ENCODE measurements at regions not wholly inside any gene's neighbourhood (a gene's known extent, or its start where the extent isn't known, plus 50 kb on each side); places are given as distances from the start of the nearest gene placed in this dataset.
"Not testable (repeated sequence)": the region's sequence is repeated elsewhere in the genome, so short reads cannot be mapped to it uniquely, and the experiment has no call there.

GRCh38 chr1:234918181-234918841 is 210.3 kb downstream of the TOMM20 start:
- H3K4me1 Mint-ChIP-seq (ENCODE audit: low read depth), result peaks cover 14% of the 10 kb centered on the region
- no peak overlapping the region for H3K27ac Mint-ChIP-seq
- no peaks in the 10 kb centered on the region for H3K27me3 Mint-ChIP-seq (ENCODE audit: low read depth)
- no peak overlapping the region for H3K4me3 Mint-ChIP-seq
- peaks cover 8% of the 10 kb centered on the region for H3K9me3 Mint-ChIP-seq
- peaks cover under 1% of the 10 kb centered on the region for H3K36me3 Mint-ChIP-seq (ENCODE audit: low read depth)

GRCh38 chr1:234917495-234918180 is 211.0 kb downstream of the TOMM20 start:
- H3K4me1 Mint-ChIP-seq (ENCODE audit: low read depth), result peaks cover 13% of the 10 kb centered on the region
- H3K27me3 Mint-ChIP-seq (ENCODE audit: low read depth), result no peaks in the 10 kb centered on the region
- peaks cover 5% of the 10 kb centered on the region for H3K9me3 Mint-ChIP-seq
- H3K36me3 Mint-ChIP-seq (ENCODE audit: low read depth), result no peaks in the 10 kb centered on the region
- H3K27ac Mint-ChIP-seq, result no peak overlapping the region
- H3K4me3 Mint-ChIP-seq, result no peak overlapping the region

- H3K4me1 Mint-ChIP-seq (ENCODE audit: low read depth), result peaks cover 21% of the 10 kb centered on the region
- H3K4me3 Mint-ChIP-seq, result no peak overlapping the region
- no peaks in the 10 kb centered on the region for H3K36me3 Mint-ChIP-seq (ENCODE audit: low read depth)
- peaks cover 5% of the 10 kb centered on the region for H3K9me3 Mint-ChIP-seq
- no peaks in the 10 kb centered on the region for H3K27me3 Mint-ChIP-seq (ENCODE audit: low read depth)
- no peak overlapping the region for H3K27ac Mint-ChIP-seq
Observed at GRCh38 chr1:234916840-234917239, 211.8 kb downstream of the TOMM20 start.

- no peak overlapping the region for H3K27ac Mint-ChIP-seq
- no peaks in the 10 kb centered on the region for H3K27me3 Mint-ChIP-seq (ENCODE audit: low read depth)
- H3K9me3 Mint-ChIP-seq, result no peaks in the 10 kb centered on the region
- H3K4me1 Mint-ChIP-seq (ENCODE audit: low read depth), result peaks cover 28% of the 10 kb centered on the region
- H3K36me3 Mint-ChIP-seq (ENCODE audit: low read depth), result no peaks in the 10 kb centered on the region
- no peak overlapping the region for H3K4me3 Mint-ChIP-seq
Observed at GRCh38 chr1:234915924-234916675, 212.5 kb downstream of the TOMM20 start.

GRCh38 chr1:234914606-234915290 is 213.9 kb downstream of the TOMM20 start:
- H3K36me3 Mint-ChIP-seq (ENCODE audit: low read depth), result no peaks in the 10 kb centered on the region
- H3K27ac Mint-ChIP-seq, result no peak overlapping the region
- no peak overlapping the region for H3K4me3 Mint-ChIP-seq
- no peaks in the 10 kb centered on the region for H3K9me3 Mint-ChIP-seq
- peaks cover 31% of the 10 kb centered on the region for H3K4me1 Mint-ChIP-seq (ENCODE audit: low read depth)
- H3K27me3 Mint-ChIP-seq (ENCODE audit: low read depth), result no peaks in the 10 kb centered on the region

GRCh38 chr1:234913771-234914170 is 214.9 kb downstream of the TOMM20 start:
- no peaks in the 10 kb centered on the region for H3K27me3 Mint-ChIP-seq (ENCODE audit: low read depth)
- no peak overlapping the region for H3K27ac Mint-ChIP-seq
- no peak overlapping the region for H3K4me3 Mint-ChIP-seq
- H3K4me1 Mint-ChIP-seq (ENCODE audit: low read depth), result peaks cover 31% of the 10 kb centered on the region
- H3K9me3 Mint-ChIP-seq, result no peaks in the 10 kb centered on the region
- no peaks in the 10 kb centered on the region for H3K36me3 Mint-ChIP-seq (ENCODE audit: low read depth)

- Mint-ChIP-seq H3K4me3 (no peak overlapping the region), H3K36me3 (ENCODE audit: low read depth) (no peaks in the 10 kb centered on the region), H3K27me3 (ENCODE audit: low read depth) (no peaks in the 10 kb centered on the region), H3K27ac (no peak overlapping the region), H3K9me3 (no peaks in the 10 kb centered on the region), H3K4me1 (ENCODE audit: low read depth) (peaks cover 31% of the 10 kb centered on the region)
Observed at GRCh38 chr1:234913278-234913649, 215.4 kb downstream of the TOMM20 start.

- H3K27ac Mint-ChIP-seq, result no peak overlapping the region
Observed at GRCh38 chr1:234912548-234913277, 215.9 kb downstream of the TOMM20 start.

GRCh38 chr1:234911787-234912186 is 216.8 kb downstream of the TOMM20 start:
- no peaks in the 10 kb centered on the region for H3K9me3 Mint-ChIP-seq
- no peaks in the 10 kb centered on the region for H3K36me3 Mint-ChIP-seq (ENCODE audit: low read depth)
- H3K27ac Mint-ChIP-seq, result peak overlapping the region; percentile 31
- no peaks in the 10 kb centered on the region for H3K27me3 Mint-ChIP-seq (ENCODE audit: low read depth)
- H3K4me1 Mint-ChIP-seq (ENCODE audit: low read depth), result peaks cover 28% of the 10 kb centered on the region
- no peak overlapping the region for H3K4me3 Mint-ChIP-seq

More at GRCh38 chr1:234912548-234913277, 215.9 kb downstream of the TOMM20 start:
- Mint-ChIP-seq H3K9me3 (no peaks in the 10 kb centered on the region), H3K27me3 (ENCODE audit: low read depth) (no peaks in the 10 kb centered on the region), H3K4me1 (ENCODE audit: low read depth) (peaks cover 31% of the 10 kb centered on the region), H3K4me3 (no peak overlapping the region), H3K36me3 (ENCODE audit: low read depth) (no peaks in the 10 kb centered on the region)

GRCh38 chr1:234911136-234911535 is 217.5 kb downstream of the TOMM20 start:
- not testable (repeated sequence) for H3K4me3 Mint-ChIP-seq; H3K27me3 Mint-ChIP-seq (ENCODE audit: low read depth); H3K27ac Mint-ChIP-seq; H3K36me3 Mint-ChIP-seq (ENCODE audit: low read depth); H3K9me3 Mint-ChIP-seq
- H3K4me1 Mint-ChIP-seq (ENCODE audit: low read depth), result peaks cover 27% of the 10 kb centered on the region

- H3K4me3 Mint-ChIP-seq, result no peak overlapping the region
- peaks cover 21% of the 10 kb centered on the region for H3K4me1 Mint-ChIP-seq (ENCODE audit: low read depth)
- no peaks in the 10 kb centered on the region for H3K27me3 Mint-ChIP-seq (ENCODE audit: low read depth)
- H3K9me3 Mint-ChIP-seq, result no peaks in the 10 kb centered on the region
- no peaks in the 10 kb centered on the region for H3K36me3 Mint-ChIP-seq (ENCODE audit: low read depth)
- H3K27ac Mint-ChIP-seq, result no peak overlapping the region
Observed at GRCh38 chr1:234909851-234910250, 218.8 kb downstream of the TOMM20 start.

- no peaks in the 10 kb centered on the region for H3K36me3 Mint-ChIP-seq (ENCODE audit: low read depth)
- no peak overlapping the region for H3K27ac Mint-ChIP-seq
- H3K9me3 Mint-ChIP-seq, result no peaks in the 10 kb centered on the region
- no peaks in the 10 kb centered on the region for H3K27me3 Mint-ChIP-seq (ENCODE audit: low read depth)
- H3K4me1 Mint-ChIP-seq (ENCODE audit: low read depth), result peaks cover 21% of the 10 kb centered on the region
- H3K4me3 Mint-ChIP-seq, result no peak overlapping the region
Observed at GRCh38 chr1:234909307-234909810, 219.3 kb downstream of the TOMM20 start.

- no peaks in the 10 kb centered on the region for H3K27me3 Mint-ChIP-seq (ENCODE audit: low read depth)
- H3K27ac Mint-ChIP-seq, result no peak overlapping the region
- H3K36me3 Mint-ChIP-seq (ENCODE audit: low read depth), result no peaks in the 10 kb centered on the region
- no peak overlapping the region for H3K4me3 Mint-ChIP-seq
- peaks cover 20% of the 10 kb centered on the region for H3K4me1 Mint-ChIP-seq (ENCODE audit: low read depth)
- no peaks in the 10 kb centered on the region for H3K9me3 Mint-ChIP-seq
Observed at GRCh38 chr1:234908571-234908970, 220.1 kb downstream of the TOMM20 start.

- H3K27me3 Mint-ChIP-seq (ENCODE audit: low read depth), result no peaks in the 10 kb centered on the region
- H3K4me3 Mint-ChIP-seq, result no peak overlapping the region
- H3K36me3 Mint-ChIP-seq (ENCODE audit: low read depth), result no peaks in the 10 kb centered on the region
- peaks cover 19% of the 10 kb centered on the region for H3K4me1 Mint-ChIP-seq (ENCODE audit: low read depth)
- no peaks in the 10 kb centered on the region for H3K9me3 Mint-ChIP-seq
- H3K27ac Mint-ChIP-seq, result no peak overlapping the region
Observed at GRCh38 chr1:234907940-234908405, 220.7 kb downstream of the TOMM20 start.

Measured in T-helper 1 cell treated with Interleukin-12 subunit alpha and Interleukin-12 subunit beta and Interleukin-4 antibody, amounts not matched to agents 30 μg/mL and 1 μg/mL, for 36 hours (primary cell).